ENCODE measurements at regions not wholly inside any gene's neighbourhood (a gene's known extent, or its start where the extent isn't known, plus 50 kb on each side); places are given as distances from the start of the nearest gene placed in this dataset.

GRCh38 chr10:78938695-78939672 is 129.8 kb upstream of the ZMIZ1 start:
- Histone ChIP-seq H3K4me2 (ENCODE audit: low read length) (no peak overlapping the region), H3K4me3 (ENCODE audit: low read depth, low read length, poor library complexity, severe bottlenecking) (no peak overlapping the region)

GRCh38 chr10:78942091-78942501 is 126.7 kb upstream of the ZMIZ1 start:
- H3K27me3 ChIP-seq (ENCODE audit: insufficient read depth, low read length) = no peaks in the 10 kb centered on the region; the same call in 1 of the 2 replicates
- H3K4me2 ChIP-seq (ENCODE audit: low read length) = no peak overlapping the region
- no peaks in the 10 kb centered on the region for H3K9me3 ChIP-seq (ENCODE audit: low read length)
- no peaks in the 10 kb centered on the region for H4K20me1 ChIP-seq (ENCODE audit: insufficient read depth, low read length)
- no peaks in the 10 kb centered on the region for H3K9me2 ChIP-seq (ENCODE audit: low read depth, low read length)
- no peak overlapping the region for H2AFZ ChIP-seq (ENCODE audit: low read length)
- H3K27ac ChIP-seq (ENCODE audit: low read depth, low read length, poor library complexity, severe bottlenecking) = no peak overlapping the region
- H3K36me3 ChIP-seq (ENCODE audit: insufficient read depth, low read length) = no peaks in the 10 kb centered on the region
- H3K4me3 ChIP-seq (ENCODE audit: low read depth, low read length, poor library complexity, severe bottlenecking) = no peak overlapping the region
- H3F3A ChIP-seq (ENCODE audit: insufficient read depth, low read length) = no peaks in the 10 kb centered on the region
- TF ChIP-seq CTCF (IDR thresholded peaks at IDR 0.05; ENCODE audit: low read length) (no peak), EZH2 (IDR thresholded peaks at IDR 0.05; ENCODE audit: borderline replicate concordance, low read length) (no peak)
- no peaks in the 10 kb centered on the region for H3K79me2 ChIP-seq (ENCODE audit: insufficient read depth, low read length)
- no peaks in the 10 kb centered on the region for H3K4me1 ChIP-seq (ENCODE audit: insufficient read depth, low read length, severe bottlenecking)
- H3K9ac ChIP-seq (ENCODE audit: low read length) = no peak overlapping the region

More at GRCh38 chr10:78938695-78939672, 129.8 kb upstream of the ZMIZ1 start:
- Histone ChIP-seq H3K36me3 (ENCODE audit: insufficient read depth, low read length) (no peaks in the 10 kb centered on the region), H3K4me1 (ENCODE audit: insufficient read depth, low read length, severe bottlenecking) (no peaks in the 10 kb centered on the region), H3K27ac (ENCODE audit: low read depth, low read length, poor library complexity, severe bottlenecking) (no peak overlapping the region), H3K27me3 (ENCODE audit: insufficient read depth, low read length) (no peaks in the 10 kb centered on the region; the same call in 1 of the 2 replicates), H3F3A (ENCODE audit: insufficient read depth, low read length) (no peaks in the 10 kb centered on the region), H3K79me2 (ENCODE audit: insufficient read depth, low read length) (no peaks in the 10 kb centered on the region), H4K20me1 (ENCODE audit: insufficient read depth, low read length) (no peaks in the 10 kb centered on the region), H3K9me3 (ENCODE audit: low read length) (no peaks in the 10 kb centered on the region), H2AFZ (ENCODE audit: low read length) (no peak overlapping the region), H3K9me2 (ENCODE audit: low read depth, low read length) (no peaks in the 10 kb centered on the region), H3K9ac (ENCODE audit: low read length) (no peak overlapping the region)
- no peak for TF ChIP-seq EZH2 (IDR thresholded peaks at IDR 0.05; ENCODE audit: borderline replicate concordance, low read length)
- no peak for TF ChIP-seq CTCF (IDR thresholded peaks at IDR 0.05; ENCODE audit: low read length)

GRCh38 chr10:78944723-78945312 is 123.9 kb upstream of the ZMIZ1 start:
- Histone ChIP-seq H4K20me1 (ENCODE audit: insufficient read depth, low read length) (no peaks in the 10 kb centered on the region), H3F3A (ENCODE audit: insufficient read depth, low read length) (no peaks in the 10 kb centered on the region), H3K4me2 (ENCODE audit: low read length) (no peak overlapping the region), H3K36me3 (ENCODE audit: insufficient read depth, low read length) (no peaks in the 10 kb centered on the region), H3K9me3 (ENCODE audit: low read length) (no peaks in the 10 kb centered on the region), H2AFZ (ENCODE audit: low read length) (no peak overlapping the region), H3K79me2 (ENCODE audit: insufficient read depth, low read length) (no peaks in the 10 kb centered on the region), H3K27ac (ENCODE audit: low read depth, low read length, poor library complexity, severe bottlenecking) (no peak overlapping the region), H3K9me2 (ENCODE audit: low read depth, low read length) (no peaks in the 10 kb centered on the region), H3K4me3 (ENCODE audit: low read depth, low read length, poor library complexity, severe bottlenecking) (no peak overlapping the region), H3K4me1 (ENCODE audit: insufficient read depth, low read length, severe bottlenecking) (no peaks in the 10 kb centered on the region), H3K9ac (ENCODE audit: low read length) (no peak overlapping the region), H3K27me3 (ENCODE audit: insufficient read depth, low read length) (no peaks in the 10 kb centered on the region; the same call in 1 of the 2 replicates)
- TF ChIP-seq EZH2 (IDR thresholded peaks at IDR 0.05; ENCODE audit: borderline replicate concordance, low read length) (no peak), CTCF (IDR thresholded peaks at IDR 0.05; ENCODE audit: low read length) (no peak)
